ENCODE measurements at regions not wholly inside any gene's neighbourhood (a gene's known extent, or its start where the extent isn't known, plus 50 kb on each side); places are given as distances from the start of the nearest gene placed in this dataset.

DNA sequence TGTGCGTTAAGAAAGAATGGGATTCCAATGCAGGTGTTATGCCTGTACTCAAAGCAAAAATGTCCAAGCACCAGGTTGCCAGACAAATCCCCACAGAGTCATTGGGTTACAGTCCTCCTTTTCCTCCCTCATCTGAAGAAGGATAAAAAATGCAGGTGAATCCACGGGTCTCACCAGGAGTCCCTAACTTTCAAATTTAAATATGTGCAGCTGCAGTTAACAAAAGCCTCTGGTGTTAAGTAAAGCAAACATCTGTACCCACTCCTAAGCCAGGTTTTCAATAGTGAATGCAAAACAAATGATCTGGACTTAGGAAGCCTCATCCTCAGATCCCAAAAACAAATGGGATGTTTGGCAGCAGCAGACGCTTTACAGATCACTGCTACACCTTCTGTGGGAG lies 70.4 kb upstream of the SETMAR start:
- TF ChIP-seq, protein P1, sequence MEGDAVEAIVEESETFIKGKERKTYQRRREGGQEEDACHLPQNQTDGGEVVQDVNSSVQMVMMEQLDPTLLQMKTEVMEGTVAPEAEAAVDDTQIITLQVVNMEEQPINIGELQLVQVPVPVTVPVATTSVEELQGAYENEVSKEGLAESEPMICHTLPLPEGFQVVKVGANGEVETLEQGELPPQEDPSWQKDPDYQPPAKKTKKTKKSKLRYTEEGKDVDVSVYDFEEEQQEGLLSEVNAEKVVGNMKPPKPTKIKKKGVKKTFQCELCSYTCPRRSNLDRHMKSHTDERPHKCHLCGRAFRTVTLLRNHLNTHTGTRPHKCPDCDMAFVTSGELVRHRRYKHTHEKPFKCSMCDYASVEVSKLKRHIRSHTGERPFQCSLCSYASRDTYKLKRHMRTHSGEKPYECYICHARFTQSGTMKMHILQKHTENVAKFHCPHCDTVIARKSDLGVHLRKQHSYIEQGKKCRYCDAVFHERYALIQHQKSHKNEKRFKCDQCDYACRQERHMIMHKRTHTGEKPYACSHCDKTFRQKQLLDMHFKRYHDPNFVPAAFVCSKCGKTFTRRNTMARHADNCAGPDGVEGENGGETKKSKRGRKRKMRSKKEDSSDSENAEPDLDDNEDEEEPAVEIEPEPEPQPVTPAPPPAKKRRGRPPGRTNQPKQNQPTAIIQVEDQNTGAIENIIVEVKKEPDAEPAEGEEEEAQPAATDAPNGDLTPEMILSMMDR (IDR thresholded peaks at IDR 0.05): no peak
- TF ChIP-seq POLR2A (IDR thresholded peaks at IDR 0.05): no peak

Data from testis (tissue), 2 donors.